Heart left ventricle (tissue), 13 donors: ENCODE measurements at regions not wholly inside any gene's neighbourhood (a gene's known extent, or its start where the extent isn't known, plus 50 kb on each side); places are given as distances from the start of the nearest gene placed in this dataset.
"Not testable (repeated sequence)": the region's sequence is repeated elsewhere in the genome, so short reads cannot be mapped to it uniquely, and the experiment has no call there.

ENCODE experiments used
- CTCF ChIP-seq, 12 donors: fragments of 200-600 bp; sonication (generic) in 4 of 12; IDR thresholded peaks; one replicate each; pipeline versions ENCODE4 v1.5.0 to v1.8.0; 2018 to 2022; ENCODE audit warnings: antibody characterized with exemption in 12 of 12, mild to moderate bottlenecking in 5 of 12
- POLR2A ChIP-seq, 2 donors: fragments of 450-650 bp; IDR thresholded peaks; one replicate each; pipeline ENCODE4 v1.6.1; 2017; ENCODE audit warnings: antibody characterized with exemption in 2 of 2, mild to moderate bottlenecking in 2 of 2, moderate library complexity in 2 of 2
- donor health status: ischemic (EF 13 %, LVEDD 7.1; RV severe dilation, severe dysfunction).
- donor health status: DM: no; HTN: yes; CAD: no.
- donor health status: DM: no; HTN: no; CAD: no.
- donor health status: ischemic (EF 25% LVEDD 6.9; RV normal size, moderate dysfunction).
- donor health status: ischemic (EF 25% LVEDD 5.7; RV mildly dilated, moderate dysfunction).
- donor health status: ischemic (EF 35%, LVEDD 5.7; RV mildly dilated, moderate dysfunction).
- donor health status: nonischemic (EF 11% LVEDD 7.7; RV severe dilation, severe dysfunction).
- donor health status: DM: yes; HTN: yes; CAD: no.
- donor health status: PGD.
- donor health status: ischemic (EF 29% LVEDD 5.4; RV normal size, mild dysfunction).
- donor health status: nonischemic (EF 23%, LVEDD 6.1; RV moderate dilation, normal function).

- not testable (repeated sequence) for TF ChIP-seq CTCF, POLR2A (IDR thresholded peaks at IDR 0.05)
Observed at GRCh38 chr5:67837225-67837624, 378.3 kb upstream of the PIK3R1 start.
